GM21367 (cell line): ENCODE measurements at regions not wholly inside any gene's neighbourhood (a gene's known extent, or its start where the extent isn't known, plus 50 kb on each side); places are given as distances from the start of the nearest gene placed in this dataset.

Experiments used
- ATAC-seq: cut with Tn5 transposase; IDR thresholded peaks from one replicate; pipeline ENCODE4 v1.9.1; 2021; ENCODE audit not compliant: unreplicated experiment

GRCh38 chr2:209331291-209331844 is 92.5 kb upstream of the MAP2 start:
- no peak for ATAC-seq

DNA sequence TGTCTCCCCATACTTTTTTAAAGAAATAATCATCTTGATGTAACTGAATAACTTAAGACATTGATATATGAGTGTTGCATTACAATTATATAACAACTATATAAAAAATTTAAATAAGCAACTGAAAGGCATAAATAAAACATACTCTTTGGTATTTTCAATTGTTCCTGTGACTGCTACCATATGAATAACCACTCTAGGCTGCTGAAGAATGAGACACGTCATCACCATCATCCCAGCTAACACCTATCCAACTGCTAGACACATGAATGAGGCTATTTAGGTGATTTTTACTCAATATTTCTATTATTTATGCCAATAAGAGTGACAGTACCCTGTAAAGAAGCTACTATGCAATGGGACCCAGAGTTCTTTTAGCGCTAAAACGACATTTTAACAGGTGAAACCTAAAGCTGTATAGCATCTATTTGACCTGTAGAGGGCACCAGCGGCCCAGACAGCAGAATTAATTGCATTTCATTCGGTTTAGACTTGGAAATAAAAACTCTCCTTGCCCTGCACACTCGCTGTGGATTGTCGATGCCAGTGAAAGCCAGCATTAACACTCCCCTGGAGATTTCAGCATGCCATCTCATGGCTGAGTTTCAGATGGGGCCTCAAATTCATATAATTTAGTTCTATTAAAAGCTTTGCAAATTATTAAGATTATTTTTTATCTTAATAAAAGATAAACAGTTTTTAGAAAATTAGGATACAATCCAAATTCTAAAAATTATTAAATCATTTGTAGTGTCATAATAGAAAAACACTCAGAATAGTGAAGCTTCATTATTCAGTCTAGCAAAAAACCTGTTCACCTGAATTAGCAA is 89.4 kb upstream of the MAP2 start:
- ATAC-seq: peak; percentile 96

DNA sequence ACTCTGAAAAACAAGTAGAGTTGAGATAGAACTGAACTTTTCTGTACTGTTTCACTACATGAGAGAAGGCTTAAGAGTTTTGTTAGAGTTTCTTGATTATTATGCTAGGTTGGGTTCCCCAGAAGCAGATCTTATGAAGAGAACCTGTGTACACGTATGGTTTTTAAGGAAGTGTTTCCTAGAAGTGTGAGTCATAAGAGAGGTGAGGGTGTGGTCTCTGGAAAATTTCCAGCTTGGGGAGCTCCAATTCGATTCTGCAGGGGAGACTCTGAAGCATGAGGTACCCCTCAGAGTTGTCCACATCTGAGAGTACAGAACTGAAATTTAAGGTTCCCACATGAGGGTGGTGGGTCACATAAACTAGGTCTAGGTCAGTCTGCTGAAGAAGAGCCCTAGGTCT is 83.3 kb upstream of the MAP2 start:
- ATAC-seq: no peak

DNA sequence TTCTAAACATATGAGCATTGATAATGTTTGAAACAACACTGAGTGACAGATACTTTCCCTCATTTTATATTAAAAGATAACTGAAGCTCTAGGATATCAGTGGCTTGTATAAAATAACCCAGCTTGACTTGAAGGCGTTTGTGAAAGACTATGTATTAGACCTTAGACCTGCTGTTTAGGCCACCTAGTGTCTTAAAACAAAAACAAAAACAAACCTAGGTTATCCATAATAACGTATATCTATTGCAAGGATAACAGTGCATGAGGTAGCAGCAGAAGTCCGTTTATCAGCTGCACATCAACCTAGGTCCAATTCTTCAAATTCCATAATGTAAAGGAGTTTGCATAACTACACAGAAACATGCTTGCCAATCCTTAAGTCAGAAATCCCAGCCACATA is 79.5 kb upstream of the MAP2 start:
- ATAC-seq: no peak

DNA sequence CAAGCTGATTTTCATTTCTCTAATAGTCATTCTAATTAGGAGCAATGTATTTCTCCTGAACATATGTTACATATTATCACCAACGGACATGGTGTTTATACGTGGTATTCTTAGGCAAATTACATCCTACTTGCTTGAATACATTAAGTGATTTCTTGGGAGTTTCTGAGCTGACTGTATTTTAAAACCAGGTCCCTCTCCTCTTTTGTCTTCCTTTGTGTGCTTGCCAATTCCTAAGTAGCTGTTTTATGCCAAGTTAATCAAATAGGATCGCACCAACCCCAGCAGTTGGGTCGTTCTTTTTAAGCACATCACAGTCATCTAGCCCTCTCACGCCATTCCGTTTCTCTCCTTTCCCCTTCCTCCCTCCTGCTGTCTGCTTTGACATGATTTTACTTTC is 75.4 kb upstream of the MAP2 start:
- ATAC-seq: no peak

- no peak for ATAC-seq
These were observed 72.2 kb upstream of the MAP2 start for GRCh38 chr2:209351636-209352035.

DNA sequence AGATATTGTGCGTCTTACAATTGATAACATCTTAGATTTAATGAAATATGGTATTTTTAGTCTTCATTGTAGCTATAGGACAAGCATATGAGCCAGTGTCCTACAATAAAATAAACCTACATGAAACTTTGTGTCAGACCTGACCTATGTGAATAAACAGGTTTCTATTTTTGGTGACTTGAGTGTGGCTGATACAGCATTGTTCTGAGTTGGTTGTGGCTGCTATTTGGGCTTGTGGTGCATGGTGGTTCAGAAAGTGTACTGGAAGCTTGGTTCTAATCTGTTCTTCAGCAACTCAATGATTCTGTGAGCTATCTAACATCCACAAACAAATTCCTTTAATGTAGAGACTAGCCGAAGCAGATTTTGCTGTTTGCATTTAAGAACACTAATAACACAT is 64.9 kb upstream of the MAP2 start:
- no peak for ATAC-seq

GRCh38 chr2:209367075-209367747 is 56.6 kb upstream of the MAP2 start:
- no peak for ATAC-seq

DNA sequence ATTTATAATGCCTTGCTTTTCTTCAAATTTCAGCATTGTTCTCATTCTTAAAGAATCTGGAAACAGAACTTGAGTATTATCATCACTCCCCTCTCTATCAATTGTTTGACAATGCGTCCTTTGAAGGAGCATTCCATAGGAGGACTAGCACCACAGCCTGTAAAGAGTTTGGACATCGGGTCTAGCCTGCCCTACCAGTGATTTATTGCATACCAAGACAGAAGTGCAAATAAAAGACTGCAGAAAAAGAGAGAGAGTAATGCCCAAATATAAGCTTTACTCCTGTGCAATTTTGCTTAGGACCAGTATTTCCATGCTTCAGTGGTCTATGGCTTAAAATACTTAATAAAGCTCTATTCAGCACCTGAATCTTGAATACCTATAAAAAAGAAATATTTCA is 55.4 kb upstream of the MAP2 start:
- no peak for ATAC-seq

DNA sequence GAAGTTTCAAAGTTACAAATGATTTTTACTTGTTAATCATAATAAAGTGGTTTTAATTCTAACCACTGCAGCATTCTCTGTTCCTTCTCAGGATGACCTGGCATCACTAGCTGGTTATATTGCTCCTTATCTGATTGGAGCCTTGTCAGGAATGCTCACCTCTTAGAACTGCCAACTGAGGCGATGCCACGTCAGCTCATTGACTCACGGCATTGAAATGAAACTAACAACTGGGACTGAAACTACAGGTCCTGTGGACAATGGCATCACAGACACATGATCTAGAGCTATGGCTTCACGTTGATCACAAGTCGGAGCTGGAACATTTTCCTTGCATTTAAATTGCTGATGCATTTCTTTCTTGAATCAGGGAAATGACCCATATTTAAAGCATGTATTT is 54.9 kb upstream of the MAP2 start:
- peak; percentile 78 for ATAC-seq

- no peak for ATAC-seq
These were observed 54.2 kb upstream of the MAP2 start for GRCh38 chr2:209369656-209370055.

- ATAC-seq: no peak
These were observed 52.4 kb upstream of the MAP2 start for GRCh38 chr2:209371407-209371806.
